RWPE1 (cell line): ENCODE measurements at regions not wholly inside any gene's neighbourhood (a gene's known extent, or its start where the extent isn't known, plus 50 kb on each side); places are given as distances from the start of the nearest gene placed in this dataset.
"Not testable (repeated sequence)": the region's sequence is repeated elsewhere in the genome, so short reads cannot be mapped to it uniquely, and the experiment has no call there.

Source experiments
- CTCF ChIA-PET: fragments of 350-600 bp; sonication (Branson Sonifier 250); formaldehyde crosslinking; extraction: SDS; loops from one replicate; lab custom pipeline; 2021; lab: Yijun Ruan, JAX
- POLR2A ChIA-PET: fragments of 400-600 bp; formaldehyde crosslinking; extraction: SDS; loops from one replicate; lab custom pipeline; 2020; ENCODE audit warnings: antibody characterized with exemption; ENCODE audit not compliant: low non-redundant PET; lab: Yijun Ruan, JAX
- DNase-seq: peaks from one replicate; pipeline ENCODE4 v3.0.0; 2012; ENCODE audit warnings: low spot score
- H3K27ac ChIP-seq: fragments of 450-650 bp; 2 replicates; pipeline ENCODE4 v1.5.1; 2017
- CTCF ChIP-seq: fragments of 450-650 bp; conservative IDR thresholded peaks from 2 replicates; pipeline ENCODE4 v1.5.1; 2017; ENCODE audit warnings: low read depth, mild to moderate bottlenecking

- ChIA-PET CTCF (no interaction called here), POLR2A (no interaction called here)
- DNase-seq, result no peak
- no peak overlapping the region for H3K27ac ChIP-seq
- TF ChIP-seq CTCF, result no peak
Observed at GRCh38 chr10:81479316-81479715, 395.7 kb upstream of the NRG3 start.

- no peak for TF ChIP-seq CTCF
- POLR2A ChIA-PET, result no interaction called here
- DNase-seq, result no peak
- no peak overlapping the region for H3K27ac ChIP-seq
- CTCF ChIA-PET, result no interaction called here
Observed at GRCh38 chr10:81496626-81497025, 378.4 kb upstream of the NRG3 start.

DNA sequence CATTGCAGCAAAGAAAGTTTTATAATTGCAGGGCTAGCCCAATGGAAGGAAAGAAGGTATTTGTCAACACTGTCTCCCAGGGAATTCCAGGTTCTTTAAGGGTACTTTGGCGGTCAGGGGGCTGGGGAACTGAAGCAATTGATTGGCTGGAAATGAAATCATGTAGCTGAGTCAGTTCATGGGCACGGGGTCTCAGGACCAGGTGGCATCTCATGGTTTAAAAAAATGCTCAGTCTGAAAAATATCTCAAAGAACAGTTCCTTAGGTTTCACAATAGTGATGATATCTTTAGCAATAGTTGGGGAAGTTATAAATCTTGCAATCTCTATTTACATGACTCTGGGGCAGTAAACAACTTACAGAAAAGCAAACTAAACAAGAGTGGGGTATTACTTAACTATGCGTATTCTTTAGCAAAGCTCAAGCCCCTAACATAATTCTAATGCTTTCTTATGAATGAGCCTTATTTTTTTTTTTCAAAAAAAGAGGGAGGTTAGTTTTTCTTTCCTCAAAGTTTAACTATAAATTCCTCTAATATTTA is 376.9 kb upstream of the NRG3 start:
- POLR2A ChIA-PET, result no interaction called here
- H3K27ac ChIP-seq, result no peak overlapping the region
- CTCF ChIA-PET, result interaction anchor here (0.7 kb wide), 1 partner anchor 89 kb away, joined by 4 read pairs; no protein-coding TSS in a partner anchor
- TF ChIP-seq CTCF, result no peak
- DNase-seq, result no peak

GRCh38 chr10:81502677-81503359 is 372.2 kb upstream of the NRG3 start:
- DNase-seq, result no peak
- ChIA-PET CTCF (no interaction called here), POLR2A (no interaction called here)
- TF ChIP-seq CTCF, result no peak
- no peak overlapping the region for H3K27ac ChIP-seq

GRCh38 chr10:81505777-81506176 is 369.2 kb upstream of the NRG3 start:
- DNase-seq, CTCF ChIA-PET, H3K27ac ChIP-seq, POLR2A ChIA-PET: not testable (repeated sequence)

- TF ChIP-seq CTCF, result no peak
- ChIA-PET POLR2A (no interaction called here), CTCF (interaction anchor here (0.6 kb wide), 1 partner anchor 138 kb away, joined by 3 read pairs; no protein-coding TSS in a partner anchor)
- DNase-seq, result no peak
- H3K27ac ChIP-seq, result no peak overlapping the region
Observed at GRCh38 chr10:81514811-81515210, 360.2 kb upstream of the NRG3 start.

DNA sequence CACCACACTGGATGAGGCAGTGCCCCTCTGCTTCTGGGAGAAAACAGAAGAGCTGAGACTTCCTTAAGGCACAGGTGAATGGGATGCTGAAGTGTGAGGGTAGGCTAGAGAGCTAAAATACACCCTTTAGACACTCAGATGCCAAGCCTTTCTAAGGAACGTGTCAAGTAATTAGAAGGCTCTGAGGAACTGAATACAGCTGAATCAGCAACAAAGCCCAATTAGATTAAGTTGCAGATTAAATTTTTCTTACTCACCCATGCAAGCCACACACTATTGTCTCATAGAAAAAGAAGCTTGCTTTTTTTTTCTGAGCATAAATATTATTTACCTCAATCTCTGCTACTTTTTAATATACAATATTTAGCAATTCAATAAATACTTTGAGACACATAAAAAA is 354.3 kb upstream of the NRG3 start:
- no peak for DNase-seq
- no peak for TF ChIP-seq CTCF
- ChIA-PET POLR2A (no interaction called here), CTCF (interaction anchor here (0.5 kb wide), 1 partner anchor 1193 kb away, joined by 3 read pairs; no protein-coding TSS in a partner anchor)
- no peak overlapping the region for H3K27ac ChIP-seq
